HepG2 (cell line): ENCODE measurements at regions not wholly inside any gene's neighbourhood (a gene's known extent, or its start where the extent isn't known, plus 50 kb on each side); places are given as distances from the start of the nearest gene placed in this dataset.

Source experiments
- ATAC-seq: fragments of 200-7000 bp; cut with Tn5 transposase; 3 replicates; pipeline ENCODE4 v1.9.1; 2020; ENCODE audit warnings: mild to moderate bottlenecking, moderate library complexity
- BruUV-seq: library from RNA; stranded (reverse); fragments of 400-500 nt; replicated peaks from 2 replicates; lab custom pipeline; 2021; lab: Mats Ljungman, UMichigan
- CTCF ChIA-PET: fragments of 300-600 bp; formaldehyde crosslinking; extraction: SDS; loops from one replicate; lab custom pipeline; 2021; ENCODE audit warnings: low total read pairs, inconsistent platforms, low intra/inter-chr PET ratio; lab: Yijun Ruan, JAX
- POLR2A ChIA-PET: fragments of 350-600 bp; sonication (Branson Sonifier 250); formaldehyde crosslinking; loops from one replicate; lab custom pipeline; 2020; ENCODE audit warnings: antibody characterized with exemption, inconsistent platforms; lab: Yijun Ruan, JAX
- DNase-seq: peaks from one replicate; pipeline ENCODE4 v3.0.0-alpha.2; 2015; ENCODE audit warnings: low spot score
- FAIRE-seq: peaks from 3 replicates; lab custom pipeline; 2011; peaks lifted over from hg19 to GRCh38; lab: Jason Lieb, UNC
- H2AFZ ChIP-seq: one replicate; pipeline ENCODE4 v1.6.1; 2011; ENCODE audit warnings: low read length, inconsistent platforms
- H3K27ac ChIP-seq: fragments of 300-600 bp; 3 replicates; pipeline ENCODE4 v1.8.0; 2011; ENCODE audit warnings: mixed run types, mild to moderate bottlenecking, mixed read lengths, low read length, inconsistent platforms; ENCODE audit not compliant: insufficient read depth; ENCODE audit errors: extremely low read length
- H3K27me3 ChIP-seq, 2 experiments: fragments of 200-600 bp in 1 of 2; 2 replicates in 1 of 2; 3 replicates in 1 of 2; pipeline versions ENCODE4 v1.6.0 to v1.8.0; 2011; ENCODE audit warnings: low read length in 2 of 2, mild to moderate bottlenecking in 2 of 2, moderate library complexity in 2 of 2, inconsistent platforms in 1 of 2; ENCODE audit not compliant: insufficient read depth in 2 of 2, control insufficient read depth in 1 of 2
- H3K36me3 ChIP-seq, 2 experiments: fragments of 200-600 bp in 1 of 2; replicated peaks in 1 of 2; 2 replicates in 1 of 2; 3 replicates in 1 of 2; pipeline versions ENCODE4 v1.5.1 to v1.8.0; 2011; ENCODE audit warnings: low read length in 2 of 2, inconsistent platforms in 1 of 2; ENCODE audit not compliant: insufficient read depth in 2 of 2, control insufficient read depth in 1 of 2
- H3K4me1 ChIP-seq: 2 replicates; pipeline ENCODE4 v1.5.1; 2012; ENCODE audit warnings: low read length, inconsistent platforms; ENCODE audit not compliant: insufficient read depth
- H3K4me2 ChIP-seq: 2 replicates; pipeline ENCODE4 v1.6.0; 2011; ENCODE audit warnings: low read depth, low read length, inconsistent platforms
- H3K4me3 ChIP-seq, 3 experiments: fragments of 200-600 bp in 1 of 3; sonication (generic), shearing (Covaris generic) in 1 of 3; replicated peaks in 1 of 3; 2 replicates each; pipeline ENCODE4 v1.5.1; 2011 to 2016; ENCODE audit warnings: low read length in 3 of 3, inconsistent platforms in 2 of 3, low read depth in 2 of 3, mild to moderate bottlenecking in 2 of 3, control low read depth in 1 of 3, mixed read lengths in 1 of 3; ENCODE audit not compliant: insufficient read depth in 1 of 3
- H3K79me2 ChIP-seq: one replicate; pipeline ENCODE4 v1.6.1; 2011; ENCODE audit warnings: low read length, inconsistent platforms; ENCODE audit not compliant: insufficient read depth
- H3K9ac ChIP-seq: 2 replicates; pipeline ENCODE4 v1.6.0; 2011; ENCODE audit warnings: mild to moderate bottlenecking, low read depth, low read length, inconsistent platforms; ENCODE audit not compliant: insufficient read depth
- H3K9me3 ChIP-seq: 2 replicates; pipeline ENCODE4 v1.5.1; 2012; ENCODE audit warnings: mild to moderate bottlenecking, low read length
- H4K20me1 ChIP-seq: 2 replicates; pipeline ENCODE4 v1.6.0; 2011; ENCODE audit warnings: inconsistent platforms, mild to moderate bottlenecking, low read length, moderate library complexity; ENCODE audit not compliant: insufficient read depth
- EHMT2 ChIP-seq: fragments of 200-600 bp; sonication (generic); IDR thresholded peaks from 2 replicates; pipeline ENCODE4 v1.7.0; 2017; ENCODE audit warnings: antibody characterized with exemption, low read depth, low read length, borderline replicate concordance
- FOXA3 ChIP-seq: IDR thresholded peaks from 2 replicates; pipeline ENCODE4 v1.6.1; 2016; ENCODE audit warnings: missing genetic modification reagents, missing compliant biosample characterization
- IKZF4 ChIP-seq: sonication (generic); formaldehyde crosslinking; IDR thresholded peaks from 2 replicates; pipeline ENCODE4 v1.5.1; 2020; ENCODE audit warnings: borderline replicate concordance, mild to moderate bottlenecking, low read depth, missing genetic modification reagents; ENCODE audit errors: not compliant biosample characterization
- KAT2B ChIP-seq: fragments of 150-350 bp; IDR thresholded peaks from 2 replicates; pipeline ENCODE4 v1.6.1; 2014; ENCODE audit warnings: low read depth, low read length, borderline replicate concordance
- NRL ChIP-seq: sonication (generic); formaldehyde crosslinking; IDR thresholded peaks from 2 replicates; pipeline ENCODE4 v1.5.0; 2020; ENCODE audit warnings: missing genetic modification reagents, mild to moderate bottlenecking, moderate library complexity, borderline replicate concordance
- RORA ChIP-seq: sonication (generic); formaldehyde crosslinking; IDR thresholded peaks from 2 replicates; pipeline ENCODE4 v1.5.0; 2020; ENCODE audit warnings: mild to moderate bottlenecking, missing genetic modification reagents, moderate library complexity
- SAP130 ChIP-seq: IDR thresholded peaks from 2 replicates; pipeline ENCODE4 v1.6.1; 2016; ENCODE audit warnings: low read depth
- ZNF329 ChIP-seq: sonication (generic); formaldehyde crosslinking; IDR thresholded peaks from 2 replicates; pipeline ENCODE4 v1.9.0; 2021; ENCODE audit warnings: low read depth, mild to moderate bottlenecking, missing genetic modification reagents
- ZNF790 ChIP-seq: sonication (generic); formaldehyde crosslinking; IDR thresholded peaks from 2 replicates; pipeline ENCODE4 v1.8.0; 2022; ENCODE audit warnings: missing genetic modification reagents, mild to moderate bottlenecking, borderline replicate concordance
- WGBS: methylation state at CpG from one replicate; pipeline ENCODE4 v1.1.6; 2017; ENCODE audit warnings: low lambda C conversion rate; 5-methylcytosine and 5-hydroxymethylcytosine counted together
- in situ Hi-C: cut with HindIII; loops from 2 replicates; pipeline ENCODE4 v1.10.0; 2017; ENCODE audit warnings: low pct_unique_long_range_greater_than_20kb; ENCODE audit not compliant: extremely low pct_ligation_motif_present
- intact Hi-C: fragments of 100-400 bp; cut with micrococcal nuclease; formaldehyde crosslinking; loops from one replicate; pipeline ENCODE4 v1.10.0; 2022; ENCODE audit not compliant: unreplicated experiment
- TF ChIP-seq, protein P1 (sequence below): sonication (generic); formaldehyde crosslinking; IDR thresholded peaks from 2 replicates; pipeline ENCODE4 v1.5.1; 2020; ENCODE audit warnings: missing genetic modification reagents, mild to moderate bottlenecking, borderline replicate concordance
- TF ChIP-seq, protein P2 (sequence below): sonication (generic); formaldehyde crosslinking; IDR thresholded peaks from 2 replicates; pipeline ENCODE4 v1.5.0; 2020; ENCODE audit warnings: missing genetic modification reagents
- TF ChIP-seq, protein P3 (sequence below): sonication (generic); formaldehyde crosslinking; IDR thresholded peaks from 2 replicates; pipeline ENCODE4 v1.5.0; 2020; ENCODE audit warnings: mild to moderate bottlenecking, missing genetic modification reagents

DNA sequence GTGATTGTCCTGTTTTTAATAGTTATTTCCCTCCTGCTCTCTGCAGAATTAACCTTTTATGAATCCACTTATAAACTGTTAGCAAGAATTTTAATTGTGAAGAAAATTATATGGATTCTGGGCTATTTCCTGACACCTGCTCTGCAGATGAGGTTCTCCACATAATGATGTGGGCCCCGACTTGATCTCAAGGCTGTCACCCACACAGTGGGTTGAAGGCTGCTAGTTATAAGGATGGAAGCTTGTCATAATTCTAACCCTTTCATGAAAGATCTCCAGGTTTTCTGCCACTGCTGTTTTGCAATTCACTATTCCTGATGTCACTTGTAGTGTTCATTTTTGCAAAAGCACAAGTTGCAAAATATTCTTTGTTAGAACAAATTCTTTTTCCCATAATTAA, 69.1 kb upstream of the MAN2A1 start:
- no peak overlapping the region for H3K9ac ChIP-seq
- 0 out of 5 replicates have a peak, but pooled peaks cover 0 to 3% of the 10 kb centered on the region in 2 experiments for H3K27me3 ChIP-seq
- ChIA-PET POLR2A (no interaction called here), CTCF (no interaction called here)
- H3K4me3 ChIP-seq: no peak overlapping the region
- no peak overlapping the region for H3K27ac ChIP-seq
- no peaks in the 10 kb centered on the region for H3K79me2 ChIP-seq
- TF ChIP-seq EHMT2 (no peak), KAT2B (no peak), IKZF4 (no peak), RORA (CRISPR knock-in tag) (no peak), ZNF329 (CRISPR knock-in tag) (no peak), SAP130 (CRISPR knock-in tag) (no peak), NRL (CRISPR knock-in tag) (no peak), FOXA3 (CRISPR knock-in tag) (no peak), ZNF790 (no peak)
- TF ChIP-seq, protein P1, sequence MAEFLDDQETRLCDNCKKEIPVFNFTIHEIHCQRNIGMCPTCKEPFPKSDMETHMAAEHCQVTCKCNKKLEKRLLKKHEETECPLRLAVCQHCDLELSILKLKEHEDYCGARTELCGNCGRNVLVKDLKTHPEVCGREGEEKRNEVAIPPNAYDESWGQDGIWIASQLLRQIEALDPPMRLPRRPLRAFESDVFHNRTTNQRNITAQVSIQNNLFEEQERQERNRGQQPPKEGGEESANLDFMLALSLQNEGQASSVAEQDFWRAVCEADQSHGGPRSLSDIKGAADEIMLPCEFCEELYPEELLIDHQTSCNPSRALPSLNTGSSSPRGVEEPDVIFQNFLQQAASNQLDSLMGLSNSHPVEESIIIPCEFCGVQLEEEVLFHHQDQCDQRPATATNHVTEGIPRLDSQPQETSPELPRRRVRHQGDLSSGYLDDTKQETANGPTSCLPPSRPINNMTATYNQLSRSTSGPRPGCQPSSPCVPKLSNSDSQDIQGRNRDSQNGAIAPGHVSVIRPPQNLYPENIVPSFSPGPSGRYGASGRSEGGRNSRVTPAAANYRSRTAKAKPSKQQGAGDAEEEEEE (CRISPR knock-in tag): no peak
- TF ChIP-seq, protein P2, sequence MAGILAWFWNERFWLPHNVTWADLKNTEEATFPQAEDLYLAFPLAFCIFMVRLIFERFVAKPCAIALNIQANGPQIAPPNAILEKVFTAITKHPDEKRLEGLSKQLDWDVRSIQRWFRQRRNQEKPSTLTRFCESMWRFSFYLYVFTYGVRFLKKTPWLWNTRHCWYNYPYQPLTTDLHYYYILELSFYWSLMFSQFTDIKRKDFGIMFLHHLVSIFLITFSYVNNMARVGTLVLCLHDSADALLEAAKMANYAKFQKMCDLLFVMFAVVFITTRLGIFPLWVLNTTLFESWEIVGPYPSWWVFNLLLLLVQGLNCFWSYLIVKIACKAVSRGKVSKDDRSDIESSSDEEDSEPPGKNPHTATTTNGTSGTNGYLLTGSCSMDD (CRISPR knock-in tag): no peak
- TF ChIP-seq, protein P3, sequence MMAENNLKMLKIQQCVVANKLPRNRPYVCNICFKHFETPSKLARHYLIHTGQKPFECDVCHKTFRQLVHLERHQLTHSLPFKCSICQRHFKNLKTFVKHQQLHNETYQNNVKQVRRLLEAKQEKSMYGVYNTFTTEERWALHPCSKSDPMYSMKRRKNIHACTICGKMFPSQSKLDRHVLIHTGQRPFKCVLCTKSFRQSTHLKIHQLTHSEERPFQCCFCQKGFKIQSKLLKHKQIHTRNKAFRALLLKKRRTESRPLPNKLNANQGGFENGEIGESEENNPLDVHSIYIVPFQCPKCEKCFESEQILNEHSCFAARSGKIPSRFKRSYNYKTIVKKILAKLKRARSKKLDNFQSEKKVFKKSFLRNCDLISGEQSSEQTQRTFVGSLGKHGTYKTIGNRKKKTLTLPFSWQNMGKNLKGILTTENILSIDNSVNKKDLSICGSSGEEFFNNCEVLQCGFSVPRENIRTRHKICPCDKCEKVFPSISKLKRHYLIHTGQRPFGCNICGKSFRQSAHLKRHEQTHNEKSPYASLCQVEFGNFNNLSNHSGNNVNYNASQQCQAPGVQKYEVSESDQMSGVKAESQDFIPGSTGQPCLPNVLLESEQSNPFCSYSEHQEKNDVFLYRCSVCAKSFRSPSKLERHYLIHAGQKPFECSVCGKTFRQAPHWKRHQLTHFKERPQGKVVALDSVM (CRISPR knock-in tag): no peak
- TF ChIP-seq, all 625 proteins: peak for 0
- WGBS: 0% methylated on average over 1 of the region's 1 CpG
- DNase-seq (no peak), ATAC-seq (no peak), FAIRE-seq (no peak)
- intact Hi-C loops: no loop called here
- no peak overlapping the region for H3K4me2 ChIP-seq
- no peaks in the 10 kb centered on the region for H4K20me1 ChIP-seq
- H3K36me3 ChIP-seq: no peaks in the 10 kb centered on the region
- no TSS peak for BruUV-seq
- no peaks in the 10 kb centered on the region for H3K9me3 ChIP-seq
- no peaks in the 10 kb centered on the region for H3K4me1 ChIP-seq
- in situ Hi-C loops: no loop called here
- H2AFZ ChIP-seq: no peak overlapping the region
